ENCODE measurements at regions not wholly inside any gene's neighbourhood (a gene's known extent, or its start where the extent isn't known, plus 50 kb on each side); places are given as distances from the start of the nearest gene placed in this dataset.

GRCh38 chr16:66266436-66267291 is 99.8 kb upstream of the CDH5 start:
- no peak for DNase-seq (ENCODE audit: low read depth in 4 of 4, low spot score in 1 of 4)

- DNase-seq (ENCODE audit: low read depth in 4 of 4, low spot score in 1 of 4), result no peak
These were observed 100.8 kb upstream of the CDH5 start for GRCh38 chr16:66265556-66266141.

- no peak for DNase-seq (ENCODE audit: low read depth in 4 of 4, low spot score in 1 of 4)
These were observed 101.5 kb upstream of the CDH5 start for GRCh38 chr16:66265048-66265415.

DNA sequence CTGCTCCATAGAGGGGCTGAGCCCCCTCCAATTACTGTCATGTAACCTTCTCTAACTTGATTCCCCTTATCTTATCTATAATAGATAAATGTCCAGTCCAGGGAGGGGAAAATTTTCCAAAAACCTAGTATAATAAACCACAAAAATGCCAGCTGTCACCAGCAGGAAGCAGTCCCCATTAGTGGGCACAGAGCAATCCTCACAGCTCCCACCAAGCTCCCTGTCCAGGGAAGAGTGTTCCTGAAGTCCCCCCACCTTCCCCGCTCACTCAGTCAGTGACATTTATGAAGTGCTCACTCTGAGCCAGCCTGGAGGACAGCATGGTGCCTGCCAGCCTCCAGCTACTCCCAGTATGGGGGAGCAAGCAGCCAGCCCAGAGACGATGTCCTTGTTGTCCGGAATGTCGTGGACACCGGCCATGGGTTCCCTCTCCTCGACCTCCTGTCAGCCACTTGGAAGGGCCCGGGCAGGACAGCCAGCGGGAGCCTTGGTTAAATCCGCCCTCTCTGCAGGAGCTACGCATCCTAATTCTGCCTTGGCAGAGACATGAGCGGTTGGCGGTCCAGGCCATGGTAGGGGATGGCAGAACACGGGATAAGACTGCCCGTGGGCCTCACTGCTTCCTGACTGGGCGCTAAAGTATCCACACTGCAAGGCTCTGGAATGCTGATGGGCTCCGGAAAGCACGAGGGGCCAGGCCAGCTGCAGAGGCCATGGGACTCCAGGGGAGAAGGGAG is 102.0 kb upstream of the CDH5 start:
- DNase-seq (ENCODE audit: low read depth in 4 of 4, low spot score in 1 of 4), result no peak

DNA sequence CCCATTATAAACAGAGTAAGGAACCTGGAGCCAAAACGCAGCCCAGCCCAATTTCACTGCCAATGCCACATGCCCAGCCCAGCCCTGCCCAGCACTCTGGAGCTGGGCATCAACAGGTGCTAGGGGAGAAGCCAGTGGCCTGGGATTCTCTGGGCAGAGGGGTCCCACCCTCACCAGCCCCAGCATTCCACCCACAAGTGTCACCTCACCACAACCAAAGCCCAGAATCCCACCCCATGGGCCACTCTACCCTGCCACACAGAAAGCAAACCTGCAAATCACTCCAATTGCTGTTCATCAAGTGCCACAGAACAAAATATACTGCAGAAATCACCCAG is 102.5 kb upstream of the CDH5 start:
- DNase-seq (ENCODE audit: low read depth in 4 of 4, low spot score in 1 of 4), result no peak

DNA sequence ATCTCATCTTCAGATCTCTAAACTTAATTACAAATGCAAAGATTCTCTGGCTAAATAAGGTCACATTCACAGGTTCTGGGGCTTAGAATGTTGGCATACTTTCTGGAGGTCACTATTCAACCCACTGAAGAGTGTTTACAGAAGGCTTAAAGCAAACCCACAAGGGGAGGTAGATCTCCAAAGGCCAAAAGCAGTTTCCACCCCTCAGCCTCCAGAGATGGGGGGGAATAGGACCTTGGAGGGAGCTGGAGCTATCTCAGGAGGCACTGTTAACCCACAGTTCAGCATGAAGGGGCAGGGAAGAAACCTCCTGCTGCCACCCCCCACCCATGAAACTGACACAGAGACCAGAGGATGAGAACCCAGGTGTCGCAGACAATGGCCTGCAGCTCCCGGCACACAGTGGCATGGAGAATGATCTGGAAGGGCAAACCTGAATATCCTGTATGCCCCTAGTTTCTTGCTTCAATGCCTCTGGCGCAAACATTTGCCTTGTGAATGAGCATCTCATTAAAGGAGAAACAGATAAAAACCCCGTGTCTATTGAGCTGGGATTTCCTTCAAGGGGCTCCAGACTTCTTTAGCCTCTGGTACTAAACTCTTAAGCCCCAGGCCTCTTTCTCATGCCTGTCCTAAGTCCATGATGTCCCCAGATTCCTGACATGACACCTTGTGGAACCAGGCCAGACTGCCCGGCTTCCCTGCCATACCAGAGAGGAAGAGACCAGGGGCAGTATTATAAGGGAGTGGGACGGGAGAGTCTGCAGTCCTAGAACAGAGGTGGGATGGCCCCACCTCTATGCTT is 103.1 kb upstream of the CDH5 start:
- DNase-seq (ENCODE audit: low read depth in 4 of 4, low spot score in 1 of 4), result no peak

- DNase-seq (ENCODE audit: low read depth in 4 of 4, low spot score in 1 of 4), result no peak
These were observed 104.0 kb upstream of the CDH5 start for GRCh38 chr16:66262253-66263167.

DNA sequence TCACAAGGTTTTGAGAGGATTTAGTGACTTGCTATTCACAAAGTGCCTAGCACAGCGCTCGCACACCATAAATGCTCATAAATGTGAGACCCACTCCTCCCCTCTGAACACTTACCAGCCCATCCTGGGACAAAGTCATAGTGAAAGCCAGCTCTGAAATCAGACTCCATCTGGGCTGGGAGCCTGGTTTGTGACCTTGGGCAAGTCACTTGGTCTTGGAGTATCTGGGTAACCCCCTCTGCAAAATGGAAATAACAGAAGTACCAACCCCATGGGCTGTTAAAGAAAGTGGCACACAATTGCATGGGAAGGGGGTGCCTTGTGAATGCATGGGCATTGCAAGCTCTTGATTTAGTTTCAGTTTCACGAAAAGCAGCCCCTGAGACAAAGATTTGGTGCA is 104.7 kb upstream of the CDH5 start:
- DNase-seq (ENCODE audit: low read depth in 4 of 4, low spot score in 1 of 4), result no peak

- no peak for DNase-seq (ENCODE audit: low read depth in 4 of 4, low spot score in 1 of 4)
These were observed 105.8 kb upstream of the CDH5 start for GRCh38 chr16:66260522-66261254.

DNA sequence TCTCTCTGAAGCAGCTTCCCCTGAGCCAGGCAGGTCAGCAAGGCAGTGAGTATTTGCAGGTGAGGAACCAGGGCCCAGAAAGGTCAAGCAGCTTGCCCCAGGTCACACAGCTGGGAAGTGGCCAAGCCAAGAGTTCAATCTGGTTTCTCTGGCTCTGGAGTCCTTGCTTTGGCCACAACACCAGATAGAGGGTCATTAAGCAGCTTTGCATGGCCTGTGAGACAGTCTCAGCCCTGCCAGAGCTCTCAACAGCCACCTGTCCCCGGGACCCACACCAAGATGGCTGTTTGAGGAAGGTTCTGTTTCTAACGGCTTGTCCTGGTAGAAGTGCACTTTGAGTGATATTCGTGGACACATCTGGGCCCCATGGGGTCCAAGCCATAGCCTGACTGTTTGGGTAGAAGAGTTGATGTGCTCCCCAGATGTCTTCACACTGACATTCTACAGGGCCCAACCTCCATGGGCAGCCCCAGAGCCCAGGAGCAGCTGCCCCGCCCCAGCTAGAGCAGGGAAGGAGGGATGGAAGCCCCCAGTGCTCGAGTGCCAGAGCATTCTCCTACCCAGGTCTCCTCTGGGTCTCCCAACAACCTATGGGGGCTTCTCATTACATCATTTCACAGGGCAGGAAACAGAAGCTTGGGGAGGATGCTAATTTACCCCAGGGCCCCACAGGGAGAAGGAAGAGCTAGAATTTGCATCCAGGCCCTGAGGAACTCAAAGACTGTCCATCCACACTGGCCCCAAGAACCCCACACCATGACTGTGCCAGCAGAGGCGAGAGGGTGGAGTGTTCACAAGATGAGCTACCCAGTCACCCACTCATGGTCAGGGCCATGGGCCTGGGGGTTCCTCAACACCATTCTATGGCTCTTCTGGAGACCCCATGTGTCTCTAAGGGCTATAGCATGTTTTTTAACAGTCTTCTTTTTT is 107.3 kb upstream of the CDH5 start:
- no peak for DNase-seq (ENCODE audit: low read depth in 4 of 4, low spot score in 1 of 4)

- no peak for DNase-seq (ENCODE audit: low read depth in 4 of 4, low spot score in 1 of 4)
These were observed 109.6 kb upstream of the CDH5 start for GRCh38 chr16:66256919-66257318.

DNA sequence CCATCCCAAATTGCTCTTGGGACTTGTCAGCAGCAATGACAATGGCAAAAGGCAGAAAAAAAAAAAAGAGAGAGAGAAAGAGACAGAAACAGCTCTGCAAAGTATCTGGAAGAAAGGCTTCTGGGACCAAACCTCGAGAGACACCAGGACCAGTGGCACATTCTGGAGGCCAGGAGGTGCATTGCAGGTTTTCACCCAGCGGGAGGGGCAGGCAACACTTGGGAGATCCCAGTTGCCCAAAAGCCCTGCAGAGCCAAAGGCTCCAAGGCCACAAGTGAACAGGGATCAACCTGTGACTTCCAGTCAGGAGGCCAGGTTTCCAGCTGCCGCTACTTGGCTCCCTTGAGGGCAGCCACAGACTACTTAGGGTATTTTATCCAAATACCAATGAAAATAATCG is 110.8 kb upstream of the CDH5 start:
- DNase-seq (ENCODE audit: low read depth in 4 of 4, low spot score in 1 of 4), result no peak

DNA sequence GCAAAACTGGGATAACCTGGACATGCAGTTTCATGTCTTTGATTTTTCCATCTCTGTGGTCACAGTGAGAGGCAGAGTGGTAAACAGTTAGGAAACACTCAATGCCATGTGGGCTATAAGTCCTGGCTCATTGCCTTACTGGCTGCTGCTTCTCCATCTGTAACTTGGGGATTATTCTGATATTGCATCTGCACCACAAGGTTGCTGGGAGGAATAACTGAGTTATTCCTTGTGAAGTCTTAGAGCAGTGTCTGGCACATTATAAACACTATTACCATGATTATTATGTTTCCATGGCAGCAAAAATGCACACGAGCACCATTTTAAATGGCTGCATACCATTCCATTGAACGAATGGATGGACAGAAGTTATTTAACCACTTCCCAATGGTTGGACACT is 111.7 kb upstream of the CDH5 start:
- DNase-seq (ENCODE audit: low read depth in 4 of 4, low spot score in 1 of 4), result no peak

GRCh38 chr16:66254106-66254505 is 112.4 kb upstream of the CDH5 start:
- DNase-seq (ENCODE audit: low read depth in 4 of 4, low spot score in 1 of 4), result no peak

DNA sequence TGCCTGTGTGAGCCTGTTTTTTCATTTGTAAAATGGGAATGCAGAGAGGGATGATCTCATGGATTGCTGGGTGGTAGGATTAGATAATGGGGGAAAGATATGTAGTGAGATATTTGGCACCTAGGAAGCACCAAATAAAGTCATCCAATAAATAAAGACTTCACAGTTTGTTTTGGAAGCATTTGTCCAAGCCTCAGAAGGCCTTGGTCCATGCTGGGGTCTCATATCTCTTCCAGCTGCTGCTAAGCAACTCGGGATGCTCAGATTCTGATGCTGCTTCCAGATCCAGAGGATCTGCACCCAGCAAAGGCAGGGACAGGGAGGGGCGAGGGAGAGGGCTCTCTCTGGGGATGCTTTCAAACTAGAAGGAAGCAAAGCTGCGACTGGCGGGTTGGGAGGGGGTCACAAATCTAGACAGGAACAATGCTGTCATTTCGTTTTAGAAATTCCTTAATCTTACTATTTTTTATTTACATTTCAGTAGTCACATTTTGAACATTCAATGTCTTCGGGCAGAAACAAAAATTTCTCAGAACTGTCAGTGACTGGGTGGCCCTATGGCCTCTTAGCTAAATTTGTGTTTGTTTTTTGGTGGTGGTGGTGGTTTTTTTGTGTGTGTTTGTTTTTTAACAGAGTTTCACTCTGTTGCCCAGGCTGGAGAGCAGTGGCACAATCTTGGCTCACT is 114.9 kb upstream of the CDH5 start:
- no peak for DNase-seq (ENCODE audit: low read depth in 4 of 4, low spot score in 1 of 4)

DNA sequence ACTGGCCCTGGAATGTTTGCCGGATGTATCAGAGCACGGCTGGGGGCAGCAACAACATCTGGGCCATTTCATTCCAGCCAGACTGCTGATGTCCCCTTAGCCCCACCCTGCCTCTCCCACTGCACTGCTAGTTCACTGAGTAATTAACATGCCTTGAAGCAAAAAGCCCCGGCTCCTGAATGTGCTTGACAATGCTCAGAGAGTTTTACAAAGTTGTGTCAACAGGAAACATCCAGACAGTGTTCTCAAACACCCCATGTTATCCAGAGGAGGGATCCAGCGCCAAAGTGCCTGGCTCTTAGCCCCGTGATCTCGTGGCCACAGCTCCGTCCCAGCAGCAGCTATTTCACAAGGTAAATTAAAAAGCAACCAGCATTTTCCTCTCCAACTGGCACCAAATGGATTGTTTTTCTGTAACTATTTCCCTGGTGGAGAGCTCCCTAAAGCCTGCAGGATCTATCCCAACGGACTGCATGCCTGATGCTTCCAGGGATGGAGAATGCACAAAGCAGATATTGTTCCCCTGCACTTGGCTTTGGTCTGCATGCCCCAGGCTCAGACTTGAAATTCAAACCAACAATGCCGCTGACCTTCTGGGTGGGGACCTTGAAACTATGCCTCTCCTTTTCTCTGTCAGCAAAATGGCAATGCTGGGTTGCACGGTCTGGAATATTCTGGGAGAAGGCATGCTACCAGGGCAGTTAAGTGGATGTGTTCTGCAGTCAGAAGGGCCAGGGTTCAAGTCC is 115.6 kb upstream of the CDH5 start:
- DNase-seq (ENCODE audit: low read depth in 4 of 4, low spot score in 1 of 4), result no peak
